Transverse colon (tissue), 4 donors: ENCODE measurements at regions not wholly inside any gene's neighbourhood (a gene's known extent, or its start where the extent isn't known, plus 50 kb on each side); places are given as distances from the start of the nearest gene placed in this dataset.

Experiments used
- DNase-seq: peaks from one replicate; pipeline ENCODE4 v3.0.0-alpha.2; 2019
- H3K27ac ChIP-seq, 4 donors: fragments of 200-600 bp; sonication (generic); 2 replicates each; pipeline ENCODE4 v1.5.1; 2016 to 2018; ENCODE audit warnings: inconsistent platforms in 4 of 4
- H3K27me3 ChIP-seq: fragments of 200-600 bp; sonication (generic); 2 replicates; pipeline ENCODE4 v1.5.1; 2017; ENCODE audit warnings: inconsistent platforms
- H3K36me3 ChIP-seq, 4 donors: fragments of 200-600 bp; sonication (generic); 2 replicates each; pipeline ENCODE4 v1.5.1; 2017 to 2019; ENCODE audit warnings: inconsistent platforms in 4 of 4
- H3K4me1 ChIP-seq, 4 donors: fragments of 200-600 bp; sonication (generic); 2 replicates each; pipeline ENCODE4 v1.5.1; 2017 to 2020; ENCODE audit warnings: inconsistent platforms in 4 of 4
- H3K4me3 ChIP-seq, 4 donors: fragments of 200-600 bp; sonication (generic); 1 replicate in 1 of 4; 2 replicates in 3 of 4; pipeline versions ENCODE4 v1.5.1 to v1.6.1; 2017 to 2019; ENCODE audit warnings: inconsistent platforms in 4 of 4
- H3K9me3 ChIP-seq, 2 donors: fragments of 200-600 bp; sonication (generic); 2 replicates each; pipeline ENCODE4 v1.5.1; 2017 to 2019; ENCODE audit warnings: inconsistent platforms in 2 of 2
- CTCF ChIP-seq, 5 experiments: fragments of 200-600 bp in 3 of 5; fragments of 450-650 bp in 2 of 5; sonication (generic) in 3 of 5; IDR thresholded peaks; 1 replicate in 2 of 5; 2 replicates in 3 of 5; pipeline ENCODE4 v1.5.1; 2016 to 2017; ENCODE audit warnings: antibody characterized with exemption in 5 of 5, inconsistent platforms in 3 of 5, mild to moderate bottlenecking in 2 of 5, moderate library complexity in 1 of 5
- EP300 ChIP-seq: sonication (generic); formaldehyde crosslinking; IDR thresholded peaks from one replicate; pipeline ENCODE4 v1.6.1; 2017; ENCODE audit warnings: antibody characterized with exemption, low read depth
- POLR2A ChIP-seq: fragments of 450-650 bp; IDR thresholded peaks from one replicate; pipeline ENCODE4 v1.6.1; 2016; ENCODE audit warnings: antibody characterized with exemption, mild to moderate bottlenecking, moderate library complexity
- POLR2AphosphoS5 ChIP-seq, 3 donors: sonication (generic); formaldehyde crosslinking; IDR thresholded peaks; one replicate each; pipeline ENCODE4 v1.6.1; 2016; ENCODE audit warnings: antibody characterized with exemption in 3 of 3
- WGBS, 2 donors: methylation state at CpG; one replicate each; pipeline ENCODE4 v1.1.5; 2018; ENCODE audit warnings: low coverage in 1 of 2; 5-methylcytosine and 5-hydroxymethylcytosine counted together
- in situ Hi-C, 4 donors: fragments of 200-750 bp; cut with MboI; loops; one replicate each; pipeline versions ENCODE4 v1.15.0 to v1.15.1; 2017; ENCODE audit warnings: low sequenced_read_pairs in 3 of 4, low pct_ligation_motif_present in 1 of 4, low pct_unique_long_range_greater_than_20kb in 1 of 4
- intact Hi-C: fragments of 100-400 bp; cut with DNase I; formaldehyde crosslinking; loops from one replicate; pipeline ENCODE4 v1.15.1; 2023; ENCODE audit warnings: low total_unique reads

GRCh38 chr17:69651921-69652320, 237.4 kb downstream of the MAP2K6 start:
- intact Hi-C loops, result no loop called here
- in situ Hi-C loops, result no loop called here
- H3K27me3 ChIP-seq, result no peaks in the 10 kb centered on the region
- H3K4me3 ChIP-seq, result no peak overlapping the region
- WGBS, 2 donors, result 46 to 64% methylated on average over 1 to 2 of the region's 2 CpGs
- no peak for TF ChIP-seq CTCF (IDR thresholded peaks at IDR 0.05)
- no peak for TF ChIP-seq POLR2A
- TF ChIP-seq POLR2AphosphoS5 (IDR thresholded peaks at IDR 0.05), result no peak
- no peak for TF ChIP-seq EP300
- no peaks in the 10 kb centered on the region for H3K9me3 ChIP-seq
- H3K36me3 ChIP-seq, result no peaks in the 10 kb centered on the region
- H3K4me1 ChIP-seq, result no peaks in the 10 kb centered on the region
- DNase-seq, result no peak
- no peak overlapping the region for H3K27ac ChIP-seq

GRCh38 chr17:69654981-69655855, 240.7 kb downstream of the MAP2K6 start:
- no peak for TF ChIP-seq POLR2AphosphoS5 (IDR thresholded peaks at IDR 0.05)
- TF ChIP-seq POLR2A, result no peak
- TF ChIP-seq CTCF (IDR thresholded peaks at IDR 0.05), result no peak
- TF ChIP-seq EP300, result no peak
- in situ Hi-C loops, result no loop called here
- H3K4me3 ChIP-seq, result no peak overlapping the region
- WGBS, 2 donors, result 62 to 65% methylated on average over 8 of the region's 8 CpGs
- no peaks in the 10 kb centered on the region for H3K4me1 ChIP-seq
- no peaks in the 10 kb centered on the region for H3K9me3 ChIP-seq
- H3K27me3 ChIP-seq, result no peaks in the 10 kb centered on the region
- no peak overlapping the region for H3K27ac ChIP-seq
- intact Hi-C loops, result no loop called here
- no peaks in the 10 kb centered on the region for H3K36me3 ChIP-seq
- DNase-seq, result no peak

- H3K36me3 ChIP-seq, result no peaks in the 10 kb centered on the region
- no peaks in the 10 kb centered on the region for H3K27me3 ChIP-seq
- H3K9me3 ChIP-seq, result no peaks in the 10 kb centered on the region
- DNase-seq, result no peak
- no peak overlapping the region for H3K4me3 ChIP-seq
- TF ChIP-seq POLR2AphosphoS5 (IDR thresholded peaks at IDR 0.05) (no peak), CTCF (IDR thresholded peaks at IDR 0.05) (no peak), POLR2A (no peak), EP300 (no peak)
- in situ Hi-C loops, result no loop called here
- no peaks in the 10 kb centered on the region for H3K4me1 ChIP-seq
- intact Hi-C loops, result no loop called here
- 75 to 83% methylated on average over 5 of the region's 5 CpGs for WGBS, 2 donors
- H3K27ac ChIP-seq, result no peak overlapping the region
Observed at GRCh38 chr17:69655902-69656301, 241.4 kb downstream of the MAP2K6 start.

- in situ Hi-C loops, result no loop called here
- Histone ChIP-seq H3K27me3 (no peaks in the 10 kb centered on the region), H3K4me1 (no peaks in the 10 kb centered on the region), H3K4me3 (no peak overlapping the region), H3K27ac (no peak overlapping the region), H3K36me3 (no peaks in the 10 kb centered on the region), H3K9me3 (no peaks in the 10 kb centered on the region)
- TF ChIP-seq CTCF (IDR thresholded peaks at IDR 0.05), result no peak
- no peak for TF ChIP-seq POLR2A
- no peak for TF ChIP-seq POLR2AphosphoS5 (IDR thresholded peaks at IDR 0.05)
- no peak for TF ChIP-seq EP300
- no peak for DNase-seq
- 65 to 70% methylated on average over 6 to 8 of the region's 8 CpGs for WGBS, 2 donors
- intact Hi-C loops, result no loop called here
Observed at GRCh38 chr17:69669441-69670178, 255.1 kb downstream of the MAP2K6 start.
